NCI-H226 (cell line): ENCODE measurements at regions not wholly inside any gene's neighbourhood (a gene's known extent, or its start where the extent isn't known, plus 50 kb on each side); places are given as distances from the start of the nearest gene placed in this dataset.
A peak's percentile ranks its signal among the peaks of the same experiment; 100 is the strongest.

ENCODE experiments used
- DNase-seq: peaks from one replicate; pipeline ENCODE4 v3.0.0-alpha.2; 2015

- DNase-seq = no peak
Observed at GRCh38 chr4:111814961-111815360, 330.3 kb upstream of the FAM241A start.

DNA sequence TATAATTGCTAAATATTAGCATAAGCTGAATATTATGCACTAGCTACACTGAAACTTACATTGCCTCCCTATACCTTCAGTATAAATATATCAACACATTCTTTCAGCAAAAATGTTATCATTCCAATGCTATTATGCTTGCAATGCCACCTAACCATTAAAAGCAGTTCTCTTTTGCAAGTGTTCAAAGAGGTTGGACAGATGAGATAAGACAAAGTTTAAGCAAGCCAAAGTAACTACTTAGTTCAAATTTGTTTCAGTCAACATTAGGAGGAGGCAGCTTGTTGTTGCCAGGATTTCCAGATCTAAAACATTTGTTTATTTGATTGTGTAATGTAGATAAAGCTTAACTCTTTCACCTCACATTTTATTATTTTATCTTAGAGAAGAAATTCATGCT is 323.9 kb upstream of the FAM241A start:
- DNase-seq = peak; percentile 66

GRCh38 chr4:111836601-111837000 is 308.7 kb upstream of the FAM241A start:
- DNase-seq = no peak

DNA sequence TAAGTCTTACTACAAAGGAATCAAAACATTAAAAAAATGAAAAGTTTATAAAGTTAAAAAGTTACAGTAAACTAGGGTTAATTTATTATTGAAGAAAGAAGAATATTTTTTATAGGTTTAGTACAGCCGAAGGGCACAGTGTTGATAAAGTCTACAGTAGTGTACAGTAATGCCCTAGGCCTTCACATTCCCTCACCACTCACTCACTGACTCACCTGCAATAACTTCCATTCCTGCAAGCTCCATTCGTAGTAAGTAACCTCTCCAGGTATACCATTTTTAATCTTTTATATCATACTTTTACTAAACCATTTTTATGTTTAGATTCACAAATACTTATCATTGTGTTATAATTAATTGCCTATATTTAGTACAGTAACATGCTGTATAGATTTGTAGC is 307.5 kb upstream of the FAM241A start:
- peak; percentile 13 for DNase-seq

DNA sequence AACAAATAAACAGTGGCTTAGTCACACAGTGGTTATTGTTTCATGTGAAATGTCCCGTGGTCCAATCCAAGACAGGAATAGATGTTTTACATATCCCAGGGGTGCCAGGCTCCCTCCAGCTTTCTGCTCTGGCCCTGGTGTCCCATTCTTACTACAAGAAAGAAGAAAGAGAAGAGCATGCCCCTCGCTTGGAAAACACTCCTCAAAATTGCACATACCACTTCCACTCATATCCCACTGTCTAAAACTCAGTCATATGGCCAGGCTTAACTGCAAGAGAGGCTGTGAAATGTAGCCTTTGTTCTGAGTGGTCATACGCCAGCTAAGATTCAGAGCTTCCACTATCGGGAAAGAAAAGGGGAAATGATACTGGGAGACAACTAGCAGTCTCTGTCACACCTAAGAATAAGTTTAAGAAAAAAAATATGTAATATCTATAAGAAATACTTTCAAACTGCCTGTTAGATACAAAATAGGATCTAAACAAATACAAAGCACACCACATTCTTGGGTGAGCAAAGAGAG is 306.8 kb upstream of the FAM241A start:
- DNase-seq = no peak

- no peak for DNase-seq
Observed at GRCh38 chr4:111839141-111839540, 306.1 kb upstream of the FAM241A start.

DNA sequence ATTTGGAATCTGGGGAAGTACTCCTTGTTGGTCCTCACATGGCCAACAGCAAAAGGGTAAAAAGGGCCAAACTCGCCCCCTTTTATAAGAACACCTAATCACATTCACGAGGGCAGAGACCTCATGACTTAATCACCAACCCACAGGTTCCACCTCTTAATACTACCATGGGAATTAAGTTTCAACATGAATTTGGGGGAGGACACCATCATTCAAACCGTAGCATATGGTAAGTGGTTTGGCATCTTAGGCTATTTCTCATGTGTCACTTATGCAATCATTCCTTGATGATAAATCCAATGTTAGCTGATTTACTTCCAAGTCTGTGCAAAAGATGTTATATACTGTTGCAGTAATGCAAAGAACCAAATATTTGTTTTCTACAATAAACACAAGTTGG is 302.9 kb upstream of the FAM241A start:
- DNase-seq = peak; percentile 67

DNA sequence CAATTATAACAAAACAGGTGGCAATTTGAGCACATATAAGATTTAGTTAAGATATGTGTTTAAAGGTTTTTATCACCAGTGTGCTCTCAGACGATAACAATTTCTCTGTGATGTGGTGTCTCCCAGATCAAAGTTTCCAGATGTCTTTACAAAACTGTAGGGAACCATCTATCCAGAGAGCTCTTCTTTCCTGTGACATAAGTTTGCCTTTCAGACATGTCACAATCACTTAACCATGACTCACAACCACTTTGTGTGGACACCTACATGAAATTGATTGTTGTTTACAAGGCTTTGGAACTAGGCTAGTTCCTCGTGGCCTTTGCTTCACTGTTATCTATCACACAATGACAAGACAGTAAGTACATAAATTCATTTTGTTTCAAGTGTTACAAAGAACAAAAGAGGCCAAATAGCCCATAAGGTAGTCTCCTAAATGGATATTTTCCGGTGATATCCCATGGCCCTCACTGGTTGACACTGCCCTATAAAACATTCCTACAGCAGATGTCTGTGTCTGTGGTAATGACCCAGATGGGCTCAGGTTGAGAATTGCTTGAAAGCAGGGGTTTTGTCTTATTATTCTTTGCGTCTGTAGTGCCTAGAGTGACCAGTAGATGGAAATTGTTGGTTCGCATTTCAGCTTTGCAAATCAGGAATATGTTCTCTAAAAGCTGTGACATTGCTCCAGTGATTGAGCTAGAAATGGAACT is 297.8 kb upstream of the FAM241A start:
- DNase-seq = no peak

GRCh38 chr4:111849746-111850284 is 295.4 kb upstream of the FAM241A start:
- DNase-seq = no peak

DNA sequence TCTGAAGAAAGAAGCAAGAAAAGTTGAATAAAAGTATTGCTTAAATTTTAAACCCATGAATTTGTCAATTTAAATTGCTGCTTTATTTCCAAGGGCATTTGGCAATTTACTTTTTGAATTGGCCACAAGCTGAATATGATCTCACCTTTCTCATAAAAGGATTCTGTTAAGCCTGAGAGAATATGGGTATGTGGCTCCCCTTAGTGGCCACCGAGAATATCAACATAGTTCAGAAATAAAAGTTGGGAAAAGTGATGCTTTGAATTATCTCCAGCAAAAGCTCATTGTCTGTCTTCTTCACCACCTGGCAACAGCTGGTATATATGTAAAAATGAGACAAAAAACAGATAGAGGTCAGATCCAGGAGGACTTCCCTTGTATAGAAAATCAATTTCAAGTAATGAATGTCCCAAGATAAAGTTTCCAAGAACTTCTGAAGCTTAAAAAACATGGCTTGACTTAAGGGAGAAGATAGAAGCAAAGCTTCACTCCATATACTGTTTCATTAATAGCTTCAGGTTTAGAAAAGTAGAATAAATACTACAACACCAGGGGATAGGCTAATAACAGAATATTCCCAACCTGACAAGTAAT is 290.7 kb upstream of the FAM241A start:
- peak; percentile 5 for DNase-seq

GRCh38 chr4:111855308-111855707 is 289.9 kb upstream of the FAM241A start:
- DNase-seq = no peak

DNA sequence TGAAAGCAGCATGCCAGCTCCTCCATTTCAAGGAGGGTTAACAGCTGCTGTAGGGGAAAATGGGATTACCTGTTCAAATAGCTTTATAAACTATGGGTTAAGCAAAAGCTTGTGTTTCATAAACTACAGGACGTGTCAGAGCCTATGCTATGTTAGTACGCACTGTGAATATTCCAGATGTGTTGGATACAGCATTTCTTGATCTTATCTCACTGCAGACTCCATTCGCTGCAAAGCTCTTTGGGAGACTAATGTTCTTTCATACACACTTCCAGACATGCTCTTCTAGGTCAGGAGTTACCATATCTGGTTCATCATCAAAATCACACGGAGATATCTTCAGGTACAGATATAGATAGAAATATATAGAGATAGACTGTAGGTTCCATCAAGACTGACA is 281.2 kb upstream of the FAM241A start:
- DNase-seq = no peak

DNA sequence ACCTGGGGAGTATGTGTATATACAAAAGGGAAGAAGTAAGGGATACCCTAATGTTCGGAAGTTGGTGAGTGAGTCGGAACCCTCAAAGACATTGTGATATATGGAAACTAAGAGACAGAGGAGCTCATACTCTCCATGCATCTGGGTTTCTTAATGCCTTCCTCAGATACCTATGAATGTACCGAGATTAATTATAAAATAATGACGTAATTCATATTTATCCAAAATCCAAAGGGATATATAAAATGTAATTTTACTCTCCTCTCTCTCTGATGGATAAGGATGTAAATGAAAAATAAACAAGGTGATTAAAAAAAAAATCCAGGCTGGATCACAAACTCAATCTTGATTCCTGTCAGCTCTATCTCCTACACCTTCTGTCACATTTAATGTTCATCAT is 275.9 kb upstream of the FAM241A start:
- no peak for DNase-seq

DNA sequence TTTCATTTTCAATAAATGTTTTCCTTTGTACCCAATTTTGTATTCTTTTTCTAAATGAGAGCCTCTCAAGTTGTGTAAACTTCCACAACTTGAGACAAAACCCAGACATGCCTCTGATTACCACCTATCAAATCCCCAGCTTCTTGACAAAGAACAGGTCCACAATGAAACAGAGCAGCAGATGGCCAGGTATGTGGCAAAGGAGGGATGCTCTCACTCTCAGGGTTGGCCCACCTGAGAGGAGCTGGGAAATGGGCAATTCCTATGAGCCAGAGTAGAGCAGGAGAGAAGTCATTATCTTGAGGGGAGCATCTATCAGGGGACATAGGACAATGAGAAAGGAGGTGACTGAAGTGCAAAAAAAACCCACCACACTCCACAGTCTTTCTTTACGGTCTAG is 273.5 kb upstream of the FAM241A start:
- no peak for DNase-seq

DNA sequence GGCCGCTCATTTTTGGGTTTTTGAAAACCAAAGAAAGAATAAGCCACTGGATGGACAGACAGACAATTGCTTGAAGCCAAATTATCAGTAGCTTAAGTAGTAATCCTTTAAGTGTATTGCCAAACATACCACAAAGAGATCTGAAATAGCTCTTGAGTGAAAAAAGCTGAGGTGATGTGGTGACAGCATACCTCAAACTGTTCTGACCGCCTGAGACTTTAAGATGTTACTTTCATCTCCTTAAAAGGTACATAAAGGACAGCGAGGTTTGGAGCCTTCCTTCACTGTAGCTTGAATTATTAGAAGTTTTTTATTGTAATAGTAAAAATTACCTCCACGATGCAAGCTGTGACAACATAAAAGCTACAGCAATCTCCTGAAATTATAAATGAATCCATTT is 271.5 kb upstream of the FAM241A start:
- no peak for DNase-seq

- no peak for DNase-seq
Observed at GRCh38 chr4:111879539-111879938, 265.7 kb upstream of the FAM241A start.

- DNase-seq = peak; percentile 41
Observed at GRCh38 chr4:111880116-111880515, 265.1 kb upstream of the FAM241A start.

GRCh38 chr4:111883557-111883999 is 261.7 kb upstream of the FAM241A start:
- no peak for DNase-seq

DNA sequence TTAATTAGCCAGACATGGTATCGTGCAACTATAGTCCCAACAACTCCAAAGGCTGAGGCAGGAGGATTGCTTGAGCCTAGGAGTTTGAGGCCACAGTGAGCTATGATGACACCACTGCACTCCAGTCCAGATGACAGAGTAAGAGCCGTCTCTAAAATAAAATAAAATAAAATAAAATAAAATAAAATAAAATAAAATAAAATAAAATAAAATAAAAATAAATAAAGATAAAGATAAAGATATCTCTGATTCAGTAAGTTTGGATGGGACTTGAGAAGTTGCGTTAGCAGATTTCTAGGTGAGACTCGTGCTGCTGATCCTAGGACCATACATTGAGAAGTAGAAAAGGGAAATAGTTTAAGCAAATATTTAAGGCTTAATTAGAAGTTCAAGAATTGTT is 254.8 kb upstream of the FAM241A start:
- DNase-seq = no peak

- DNase-seq = no peak
Observed at GRCh38 chr4:111905511-111905910, 239.7 kb upstream of the FAM241A start.

DNA sequence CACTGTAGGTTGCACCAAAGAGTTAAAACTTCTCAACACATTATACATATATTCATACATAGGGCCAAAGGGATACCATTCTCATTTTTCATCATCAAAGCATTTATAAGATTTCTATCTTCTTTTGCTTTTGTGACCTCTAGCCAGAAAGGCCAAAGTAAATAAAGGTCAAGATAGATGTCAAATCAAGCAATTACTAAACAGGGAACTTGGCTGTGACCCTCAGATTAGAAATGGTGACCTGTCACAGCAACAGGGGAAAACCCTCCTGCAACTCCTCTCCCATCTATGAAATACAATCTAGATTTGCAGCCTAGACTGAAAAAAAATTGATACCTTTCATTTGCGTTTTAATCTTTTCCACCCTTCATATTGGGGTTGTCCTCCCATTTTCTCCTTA is 225.6 kb upstream of the FAM241A start:
- DNase-seq = no peak

DNA sequence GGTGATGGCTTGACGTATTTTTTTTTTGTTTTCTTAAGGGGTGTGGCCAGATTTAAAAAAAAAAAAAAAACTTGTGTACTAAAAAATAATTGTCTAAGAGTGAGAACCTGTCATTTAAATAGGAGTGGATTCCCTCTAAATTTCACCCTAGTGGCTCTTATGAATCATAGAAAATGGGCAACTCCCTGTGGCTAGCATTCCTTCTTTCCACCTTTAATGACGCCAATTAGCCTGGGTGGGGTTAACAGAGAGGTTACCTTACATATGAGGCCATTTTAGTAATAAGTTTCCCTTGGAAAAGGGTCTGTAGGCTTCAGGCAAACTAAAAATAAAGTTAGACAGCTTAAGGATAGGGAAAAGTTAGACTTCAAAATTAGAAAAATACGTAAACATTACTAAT is 223.5 kb upstream of the FAM241A start:
- no peak for DNase-seq

DNA sequence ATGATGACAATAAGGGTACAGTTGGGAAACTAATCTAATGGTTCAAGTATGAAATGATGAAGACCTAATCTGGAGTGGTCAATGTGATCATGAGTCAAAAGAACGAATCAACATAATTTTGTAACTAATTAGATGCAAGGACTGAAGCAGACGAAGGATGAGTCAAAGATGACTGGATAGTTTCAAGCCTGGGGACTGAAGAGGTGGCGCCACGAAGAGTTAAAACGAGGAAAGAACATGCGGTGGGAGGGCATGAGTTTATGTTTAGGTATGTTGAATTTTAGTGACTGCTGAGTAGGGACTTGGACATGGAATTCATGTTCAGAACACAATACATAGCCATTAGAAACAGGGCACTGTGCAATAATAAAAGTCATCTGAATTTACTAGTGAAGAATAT is 221.5 kb upstream of the FAM241A start:
- DNase-seq = no peak

GRCh38 chr4:111924696-111925095 is 220.6 kb upstream of the FAM241A start:
- DNase-seq = no peak
